ENCODE measurements at regions not wholly inside any gene's neighbourhood (a gene's known extent, or its start where the extent isn't known, plus 50 kb on each side); places are given as distances from the start of the nearest gene placed in this dataset.
"Not testable (repeated sequence)": the region's sequence is repeated elsewhere in the genome, so short reads cannot be mapped to it uniquely, and the experiment has no call there.

DNA sequence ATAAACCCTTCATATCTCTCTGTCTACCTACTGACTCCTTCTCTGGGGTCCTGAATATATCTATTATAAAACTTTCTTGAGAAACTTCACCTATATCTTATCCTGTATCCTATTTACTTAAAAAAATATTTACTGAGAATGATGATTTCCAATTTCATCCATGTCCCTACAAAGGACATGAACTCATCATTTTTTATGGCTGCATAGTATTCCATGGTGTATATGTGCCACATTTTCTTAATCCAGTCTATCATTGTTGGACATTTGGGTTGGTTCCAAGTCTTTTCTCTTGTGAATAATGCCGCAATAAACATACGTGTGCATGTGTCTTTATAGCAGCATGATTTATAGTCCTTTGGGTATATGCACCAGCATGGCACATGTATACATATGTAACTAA lies 301.7 kb upstream of the RAI14 start:
- H3K9ac ChIP-seq (ENCODE audit: low read depth, low read length); H3K4me1 ChIP-seq (ENCODE audit: insufficient read depth, low read length); H3K27me3 ChIP-seq (ENCODE audit: insufficient read depth, low read length); H3K36me3 ChIP-seq (ENCODE audit: insufficient read depth, low read depth, low read length); H3K9me3 ChIP-seq (ENCODE audit: insufficient read depth, low read depth, low read length); H3K4me3 ChIP-seq (ENCODE audit: low read length); H3K27ac ChIP-seq (ENCODE audit: low read length): not testable (repeated sequence)

DNA sequence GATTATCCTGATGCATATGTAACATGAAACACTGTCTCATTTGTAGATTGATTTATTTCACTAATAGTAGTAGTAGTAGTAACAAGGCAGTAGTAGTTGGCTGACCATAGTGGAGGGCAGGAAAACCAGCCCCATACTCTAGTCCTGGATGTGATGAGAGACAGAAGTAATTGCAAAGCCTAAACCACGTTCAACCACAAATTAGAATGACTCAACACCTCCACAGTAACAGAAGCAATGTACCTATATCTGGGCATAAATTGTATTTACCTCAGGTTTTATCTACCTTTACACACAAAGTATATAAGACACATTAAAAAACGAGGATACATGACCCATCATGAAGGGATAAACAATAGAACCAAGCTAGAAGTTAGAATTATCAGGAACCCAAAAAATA lies 284.7 kb upstream of the RAI14 start:
- H3K9me3 ChIP-seq (ENCODE audit: insufficient read depth, low read depth, low read length); H3K27ac ChIP-seq (ENCODE audit: low read length); H3K9ac ChIP-seq (ENCODE audit: low read depth, low read length); H3K27me3 ChIP-seq (ENCODE audit: insufficient read depth, low read length); H3K4me1 ChIP-seq (ENCODE audit: insufficient read depth, low read length); H3K4me3 ChIP-seq (ENCODE audit: low read length); H3K36me3 ChIP-seq (ENCODE audit: insufficient read depth, low read depth, low read length): not testable (repeated sequence)

DNA sequence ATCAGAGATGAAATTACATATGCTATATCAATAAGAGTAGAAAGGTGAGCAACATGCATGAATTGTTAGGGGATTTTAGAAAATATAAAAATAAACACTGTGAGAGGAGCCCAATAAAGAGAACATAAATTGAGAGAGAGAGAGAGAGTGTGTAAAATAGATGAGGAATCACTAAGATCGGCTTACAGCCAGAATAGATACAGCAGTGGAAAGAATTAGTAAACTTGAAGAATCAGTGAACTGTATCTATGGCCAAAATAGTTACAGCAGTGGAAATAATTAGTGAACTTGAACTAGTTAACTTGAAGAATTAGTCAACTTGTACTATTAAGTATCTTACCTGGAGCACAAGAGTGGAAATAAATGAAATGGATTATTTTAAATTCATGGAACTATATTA lies 284.3 kb upstream of the RAI14 start:
- H3K36me3 ChIP-seq (ENCODE audit: insufficient read depth, low read depth, low read length); H3K9me3 ChIP-seq (ENCODE audit: insufficient read depth, low read depth, low read length); H3K9ac ChIP-seq (ENCODE audit: low read depth, low read length); H3K27me3 ChIP-seq (ENCODE audit: insufficient read depth, low read length); H3K4me3 ChIP-seq (ENCODE audit: low read length); H3K27ac ChIP-seq (ENCODE audit: low read length); H3K4me1 ChIP-seq (ENCODE audit: insufficient read depth, low read length): not testable (repeated sequence)

DNA sequence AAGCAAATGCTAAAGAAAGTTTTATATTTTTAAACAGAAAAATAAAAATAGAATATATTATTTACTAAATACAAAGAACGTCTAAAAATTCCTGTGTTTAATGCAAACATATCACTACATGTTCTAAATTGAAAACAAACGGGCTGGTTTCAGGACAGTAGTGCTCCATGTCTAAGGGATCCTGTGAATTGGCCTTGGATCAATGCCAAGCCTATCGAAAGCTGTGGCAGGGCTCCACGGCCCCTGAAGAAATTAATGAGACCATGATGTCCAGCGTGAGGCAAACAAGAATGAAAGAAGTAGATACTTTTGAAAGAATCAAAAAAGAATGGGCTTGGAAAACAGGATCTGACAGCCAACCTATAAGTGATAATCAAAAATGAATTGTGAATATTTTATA lies 283.4 kb upstream of the RAI14 start:
- not testable (repeated sequence) for H3K27me3 ChIP-seq (ENCODE audit: insufficient read depth, low read length); H3K9ac ChIP-seq (ENCODE audit: low read depth, low read length); H3K36me3 ChIP-seq (ENCODE audit: insufficient read depth, low read depth, low read length); H3K9me3 ChIP-seq (ENCODE audit: insufficient read depth, low read depth, low read length); H3K4me3 ChIP-seq (ENCODE audit: low read length); H3K4me1 ChIP-seq (ENCODE audit: insufficient read depth, low read length); H3K27ac ChIP-seq (ENCODE audit: low read length)

DNA sequence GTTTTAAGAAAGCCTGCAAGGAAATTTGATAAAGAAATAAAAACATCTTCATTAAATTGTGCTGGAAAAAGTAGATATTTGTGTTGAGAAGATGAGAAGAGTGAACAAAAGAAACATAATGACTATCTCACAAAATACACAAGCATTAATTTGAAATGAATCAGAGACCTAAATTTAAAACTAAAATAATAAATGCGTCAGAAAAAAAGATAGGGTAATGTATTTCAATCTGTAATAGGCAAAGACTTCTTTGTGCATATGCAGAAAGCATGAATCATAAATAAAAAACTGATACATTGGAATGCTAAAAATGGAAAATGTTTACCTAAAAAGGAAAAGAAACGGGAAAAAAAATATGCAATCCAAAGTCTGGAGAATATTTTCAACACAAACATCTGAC lies 278.5 kb upstream of the RAI14 start:
- not testable (repeated sequence) for H3K9me3 ChIP-seq (ENCODE audit: insufficient read depth, low read depth, low read length); H3K4me1 ChIP-seq (ENCODE audit: insufficient read depth, low read length); H3K27ac ChIP-seq (ENCODE audit: low read length); H3K27me3 ChIP-seq (ENCODE audit: insufficient read depth, low read length); H3K9ac ChIP-seq (ENCODE audit: low read depth, low read length); H3K36me3 ChIP-seq (ENCODE audit: insufficient read depth, low read depth, low read length); H3K4me3 ChIP-seq (ENCODE audit: low read length)

DNA sequence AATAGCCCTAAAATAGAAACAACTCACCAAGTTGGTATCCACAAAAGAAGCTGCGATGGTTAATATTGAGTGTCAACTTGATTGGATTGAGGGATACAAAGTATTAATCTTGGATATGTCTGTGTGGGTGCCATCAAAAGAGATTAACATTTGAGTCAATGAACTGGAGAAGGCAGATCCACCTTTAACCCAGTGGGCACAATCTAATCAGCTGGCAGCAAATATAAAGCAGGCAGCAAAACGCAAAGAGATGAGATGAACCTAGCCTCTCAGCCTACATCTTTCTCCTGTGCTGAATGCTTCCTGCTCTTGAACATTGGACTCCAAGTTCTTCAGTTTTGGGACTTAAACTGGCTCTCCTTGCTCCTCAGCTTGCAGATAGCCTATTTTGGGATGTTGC lies 277.6 kb upstream of the RAI14 start:
- not testable (repeated sequence) for H3K27me3 ChIP-seq (ENCODE audit: insufficient read depth, low read length); H3K9ac ChIP-seq (ENCODE audit: low read depth, low read length); H3K4me3 ChIP-seq (ENCODE audit: low read length); H3K4me1 ChIP-seq (ENCODE audit: insufficient read depth, low read length); H3K9me3 ChIP-seq (ENCODE audit: insufficient read depth, low read depth, low read length); H3K27ac ChIP-seq (ENCODE audit: low read length); H3K36me3 ChIP-seq (ENCODE audit: insufficient read depth, low read depth, low read length)

DNA sequence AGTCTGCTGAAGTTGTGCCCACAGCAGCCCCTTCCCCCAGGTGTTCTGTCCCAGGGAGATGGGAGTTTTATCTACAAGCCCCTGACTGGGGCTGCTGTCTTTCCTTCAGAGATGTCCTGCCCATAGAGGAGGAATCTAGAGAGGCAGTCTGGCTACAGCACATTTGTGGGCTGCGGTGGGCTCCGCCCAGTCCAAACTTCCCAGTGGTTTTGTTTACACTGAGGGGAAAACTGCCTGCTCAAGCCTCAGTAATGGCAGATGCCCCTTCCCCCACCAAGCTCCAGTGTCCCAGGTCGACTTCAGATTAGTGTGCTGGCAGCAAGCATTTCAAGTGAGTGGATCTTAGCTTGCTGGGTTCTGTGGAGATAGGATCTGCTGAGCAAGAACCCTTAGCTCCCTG lies 267.4 kb upstream of the RAI14 start:
- not testable (repeated sequence) for H3K4me3 ChIP-seq (ENCODE audit: low read length); H3K9me3 ChIP-seq (ENCODE audit: insufficient read depth, low read depth, low read length); H3K9ac ChIP-seq (ENCODE audit: low read depth, low read length); H3K27ac ChIP-seq (ENCODE audit: low read length); H3K4me1 ChIP-seq (ENCODE audit: insufficient read depth, low read length); H3K27me3 ChIP-seq (ENCODE audit: insufficient read depth, low read length); H3K36me3 ChIP-seq (ENCODE audit: insufficient read depth, low read depth, low read length)

DNA sequence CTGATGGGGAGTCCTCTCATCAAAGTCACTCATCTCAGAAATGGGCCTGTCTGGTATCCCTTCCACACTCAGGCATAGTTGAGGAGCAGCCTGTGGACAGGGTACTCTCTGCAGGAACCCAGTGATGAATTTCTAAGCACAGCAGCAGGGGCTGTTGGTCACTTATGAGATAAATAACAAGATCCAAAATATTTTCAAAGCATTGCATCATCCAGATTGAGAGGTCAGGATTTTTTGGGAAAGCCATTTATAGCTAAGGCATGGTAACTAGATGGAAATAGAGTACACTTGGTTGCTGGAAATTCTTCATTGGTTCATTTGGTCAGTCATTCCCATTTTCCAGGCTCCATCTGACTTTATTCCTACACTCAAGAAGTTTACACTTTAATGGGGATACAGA lies 246.8 kb upstream of the RAI14 start:
- H3K9me3 ChIP-seq (ENCODE audit: insufficient read depth, low read depth, low read length), result peaks cover 7% of the 10 kb centered on the region
- H3K9ac ChIP-seq (ENCODE audit: low read depth, low read length), result 0 out of 2 replicates have a peak overlapping the region, but pooled peaks have one; percentile 7
- no peaks in the 10 kb centered on the region for H3K36me3 ChIP-seq (ENCODE audit: insufficient read depth, low read depth, low read length)
- H3K4me1 ChIP-seq (ENCODE audit: insufficient read depth, low read length), result peaks cover 37% of the 10 kb centered on the region
- no peak overlapping the region for H3K4me3 ChIP-seq (ENCODE audit: low read length)
- no peaks in the 10 kb centered on the region for H3K27me3 ChIP-seq (ENCODE audit: insufficient read depth, low read length)
- H3K27ac ChIP-seq (ENCODE audit: low read length), result no peak overlapping the region

DNA sequence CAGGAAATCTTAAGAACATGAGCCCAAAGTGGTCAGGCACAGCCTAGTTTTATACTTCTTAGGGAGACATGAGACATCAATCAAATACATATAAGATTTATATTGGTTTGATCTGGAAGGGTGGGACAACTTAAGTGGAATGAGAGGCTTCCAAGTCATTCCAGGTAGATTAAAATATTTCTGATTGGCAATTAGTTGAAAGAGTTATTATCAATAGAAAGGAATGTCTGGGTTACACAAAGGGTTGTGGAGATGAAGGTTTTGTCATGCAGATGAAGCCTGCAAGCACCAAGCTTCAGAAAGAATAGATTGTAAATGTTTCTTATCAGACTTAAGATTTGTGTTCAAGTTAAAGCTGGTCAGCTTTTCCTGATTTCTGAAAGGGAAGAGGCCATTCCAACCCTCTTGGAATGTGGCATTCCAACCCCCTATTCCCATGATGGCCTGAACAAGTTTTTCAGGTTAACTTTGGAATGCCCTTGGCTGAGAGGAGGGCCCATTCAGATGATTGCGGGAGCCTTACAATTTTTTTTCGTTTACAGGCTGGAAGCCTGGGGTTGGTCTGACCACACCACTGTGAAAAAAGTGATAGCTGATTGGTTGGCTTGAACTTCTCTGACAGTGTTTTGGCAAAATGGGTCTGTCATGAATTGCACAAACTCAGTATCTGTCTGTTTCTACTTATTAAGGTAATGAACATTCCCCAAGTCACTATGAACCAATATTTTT lies 245.6 kb upstream of the RAI14 start:
- peaks cover 47% of the 10 kb centered on the region for H3K4me1 ChIP-seq (ENCODE audit: insufficient read depth, low read length)
- no peaks in the 10 kb centered on the region for H3K36me3 ChIP-seq (ENCODE audit: insufficient read depth, low read depth, low read length)
- peak overlapping the region; percentile 84 for H3K27ac ChIP-seq (ENCODE audit: low read length)
- peak overlapping the region; percentile 47 for H3K4me3 ChIP-seq (ENCODE audit: low read length)
- H3K9me3 ChIP-seq (ENCODE audit: insufficient read depth, low read depth, low read length), result peaks cover 7% of the 10 kb centered on the region
- H3K27me3 ChIP-seq (ENCODE audit: insufficient read depth, low read length), result no peaks in the 10 kb centered on the region
- H3K9ac ChIP-seq (ENCODE audit: low read depth, low read length), result peak overlapping the region; percentile 77

DNA sequence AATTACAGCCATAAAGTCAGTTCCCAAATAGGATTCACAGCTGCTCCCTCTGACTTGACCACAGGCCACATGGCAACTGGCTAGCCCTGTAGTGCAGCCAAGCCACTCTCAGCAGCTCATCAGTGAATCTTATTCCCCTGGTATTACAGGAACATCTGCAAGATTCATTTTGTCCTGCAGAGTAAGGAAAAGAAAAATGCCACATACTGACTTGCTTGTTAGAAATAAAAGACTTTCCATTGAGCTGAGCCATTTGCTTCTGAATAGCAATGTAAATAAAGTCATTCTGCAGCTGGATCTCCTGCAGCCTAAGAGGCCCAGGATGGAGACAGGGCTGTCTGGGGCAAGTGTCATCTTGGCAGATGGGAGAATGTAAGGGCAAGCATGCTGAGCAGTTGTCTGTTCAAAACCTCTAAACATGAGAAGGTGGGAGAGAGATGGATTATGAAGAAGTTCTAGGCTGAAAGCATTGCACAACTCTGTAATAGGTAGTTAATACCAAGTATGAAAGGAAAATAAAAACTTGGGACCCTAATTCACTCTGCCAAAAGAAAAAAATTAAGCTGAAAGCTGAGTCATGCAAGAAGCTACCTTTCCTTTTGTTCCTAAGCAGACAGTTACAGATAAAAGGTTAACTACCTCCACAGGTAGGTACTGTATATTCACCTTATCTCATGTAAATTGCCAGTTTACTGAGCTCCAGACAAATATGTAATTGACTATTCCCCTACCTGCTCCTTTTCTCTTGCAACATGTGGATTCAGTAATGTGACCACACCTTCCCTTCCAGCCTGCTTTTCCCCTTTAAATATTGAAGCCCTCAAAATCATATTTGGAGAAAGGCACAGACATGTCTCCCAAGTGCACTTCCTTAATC lies 244.4 kb upstream of the RAI14 start:
- Histone ChIP-seq H3K9me3 (ENCODE audit: insufficient read depth, low read depth, low read length) (peaks cover 7% of the 10 kb centered on the region), H3K27ac (ENCODE audit: low read length) (peak overlapping the region; percentile 84), H3K27me3 (ENCODE audit: insufficient read depth, low read length) (no peaks in the 10 kb centered on the region), H3K9ac (ENCODE audit: low read depth, low read length) (peak overlapping the region; percentile 77), H3K4me3 (ENCODE audit: low read length) (peak overlapping the region; percentile 47), H3K4me1 (ENCODE audit: insufficient read depth, low read length) (peaks cover 56% of the 10 kb centered on the region), H3K36me3 (ENCODE audit: insufficient read depth, low read depth, low read length) (no peaks in the 10 kb centered on the region)

DNA sequence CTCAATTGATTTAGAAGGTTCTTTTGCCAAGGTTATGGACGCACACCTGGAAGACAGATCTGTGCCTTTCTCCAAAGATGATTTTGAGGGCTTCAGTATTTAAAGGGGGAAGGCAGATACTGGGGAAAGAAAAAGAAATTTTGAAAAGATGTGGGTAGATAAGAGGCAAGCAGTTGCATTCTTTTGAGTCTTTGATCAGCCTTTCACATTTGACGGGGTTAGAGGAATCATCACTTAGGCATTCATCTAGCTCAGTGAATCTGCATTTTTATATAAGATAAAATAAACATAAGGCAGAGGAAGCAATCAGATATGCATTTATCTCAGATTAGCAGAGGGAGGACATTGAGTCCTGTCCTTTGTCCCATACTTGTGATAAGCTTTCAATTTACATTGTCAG lies 243.4 kb upstream of the RAI14 start:
- Histone ChIP-seq H3K36me3 (ENCODE audit: insufficient read depth, low read depth, low read length) (no peaks in the 10 kb centered on the region), H3K4me1 (ENCODE audit: insufficient read depth, low read length) (peaks cover 62% of the 10 kb centered on the region), H3K27me3 (ENCODE audit: insufficient read depth, low read length) (no peaks in the 10 kb centered on the region), H3K27ac (ENCODE audit: low read length) (peak overlapping the region; percentile 44), H3K9me3 (ENCODE audit: insufficient read depth, low read depth, low read length) (peaks cover 10% of the 10 kb centered on the region), H3K9ac (ENCODE audit: low read depth, low read length) (peak overlapping the region; percentile 60), H3K4me3 (ENCODE audit: low read length) (peak overlapping the region; percentile 10; the same call in 1 of the 2 replicates)

All from iPS-20b (cell line).